ENCODE measurements at regions not wholly inside any gene's neighbourhood (a gene's known extent, or its start where the extent isn't known, plus 50 kb on each side); places are given as distances from the start of the nearest gene placed in this dataset.
A peak's percentile ranks its signal among the peaks of the same experiment; 100 is the strongest.

GRCh38 chr1:221063651-221064050 lies 184.4 kb downstream of the HLX start:
- no peak for DNase-seq
- Histone ChIP-seq H3K4me1 (peaks cover 0 to 27% (median 12%) of the 10 kb centered on the region in 6 donors), H3K36me3 (no peaks in the 10 kb centered on the region), H3K27me3 (replicated peaks in 1 of 7) (no peaks in the 10 kb centered on the region), H3K9me3 (peaks cover 0 to 10% (median 0%) of the 10 kb centered on the region in 8 donors), H3K27ac (no peak overlapping the region), H3K4me3 (no peak overlapping the region)
- TF ChIP-seq POLR2A (IDR thresholded peaks at IDR 0.05) (no peak), CTCF (IDR thresholded peaks at IDR 0.05 in 8 of 11, conservative IDR thresholded peaks at IDR 0.05 in 3 of 11) (no peak), POLR2AphosphoS5 (IDR thresholded peaks at IDR 0.05) (no peak)
- intact Hi-C loops (cut with DNase I; ENCODE audit: low total_unique reads) = no loop called here

GRCh38 chr1:221066351-221067001 lies 187.2 kb downstream of the HLX start:
- WGBS, 5 donors = 73 to 83% (median 81%) methylated on average over 5 of the region's 5 CpGs
- no peaks in the 10 kb centered on the region for H3K36me3 ChIP-seq
- H3K27ac ChIP-seq = peak overlapping the region in 1 of 8 donors; percentile 88
- intact Hi-C loops (cut with DNase I; ENCODE audit: low total_unique reads) = no loop called here
- no peaks in the 10 kb centered on the region for H3K27me3 ChIP-seq (replicated peaks in 1 of 7)
- H3K4me1 ChIP-seq = peaks cover 0 to 47% (median 30%) of the 10 kb centered on the region in 6 donors
- no peak for DNase-seq
- H3K4me3 ChIP-seq = no peak overlapping the region
- TF ChIP-seq CTCF (IDR thresholded peaks at IDR 0.05 in 8 of 11, conservative IDR thresholded peaks at IDR 0.05 in 3 of 11) = no peak
- no peak for TF ChIP-seq POLR2AphosphoS5 (IDR thresholded peaks at IDR 0.05)
- no peak for TF ChIP-seq POLR2A (IDR thresholded peaks at IDR 0.05)
- H3K9me3 ChIP-seq = peaks cover 0 to 10% (median 0%) of the 10 kb centered on the region in 8 donors

GRCh38 chr1:221067721-221068120 lies 188.5 kb downstream of the HLX start:
- Histone ChIP-seq H3K36me3 (no peaks in the 10 kb centered on the region), H3K4me1 (peaks cover 4 to 60% (median 40%) of the 10 kb centered on the region in 6 donors), H3K27ac (peak overlapping the region in 3 of 8 donors; percentile 75 to 88 (median 83)), H3K9me3 (peaks cover 0 to 10% (median 0%) of the 10 kb centered on the region in 8 donors), H3K4me3 (no peak overlapping the region), H3K27me3 (replicated peaks in 1 of 7) (no peaks in the 10 kb centered on the region)
- WGBS, 5 donors = 76 to 93% (median 85%) methylated on average over 2 of the region's 2 CpGs
- TF ChIP-seq CTCF (IDR thresholded peaks at IDR 0.05 in 8 of 11, conservative IDR thresholded peaks at IDR 0.05 in 3 of 11) = no peak
- TF ChIP-seq POLR2A (IDR thresholded peaks at IDR 0.05) = no peak
- TF ChIP-seq POLR2AphosphoS5 (IDR thresholded peaks at IDR 0.05) = no peak
- DNase-seq = no peak
- intact Hi-C loops (cut with DNase I; ENCODE audit: low total_unique reads) = no loop called here

GRCh38 chr1:221069178-221069903 lies 190.1 kb downstream of the HLX start:
- H3K4me1 ChIP-seq = peaks cover 4 to 71% (median 45%) of the 10 kb centered on the region in 6 donors
- no peaks in the 10 kb centered on the region for H3K36me3 ChIP-seq
- peak overlapping the region; percentile 21 to 88 (median 76) for H3K27ac ChIP-seq
- WGBS, 5 donors = 21 to 38% (median 29%) methylated on average over 5 of the region's 5 CpGs
- TF ChIP-seq CTCF (IDR thresholded peaks at IDR 0.05 in 8 of 11, conservative IDR thresholded peaks at IDR 0.05 in 3 of 11) (no peak), POLR2AphosphoS5 (IDR thresholded peaks at IDR 0.05) (peak in 1 of 3 donors; percentile 49), POLR2A (IDR thresholded peaks at IDR 0.05) (no peak)
- DNase-seq = peak; percentile 78
- no peaks in the 10 kb centered on the region for H3K27me3 ChIP-seq (replicated peaks in 1 of 7)
- H3K9me3 ChIP-seq = no peaks in the 10 kb centered on the region
- no peak overlapping the region for H3K4me3 ChIP-seq
- intact Hi-C loops (cut with DNase I; ENCODE audit: low total_unique reads) = no loop called here

Data from spleen (tissue), 11 donors.